IgD-negative memory B cell (primary cell): ENCODE measurements at regions not wholly inside any gene's neighbourhood (a gene's known extent, or its start where the extent isn't known, plus 50 kb on each side); places are given as distances from the start of the nearest gene placed in this dataset.

ENCODE experiments used
- H3K27ac Mint-ChIP-seq, 3 donors: one replicate each; pipeline ENCODE4 v1.8.0; 2020 to 2022; ENCODE audit warnings: mild to moderate bottlenecking in 3 of 3, mixed read lengths in 3 of 3, moderate library complexity in 1 of 3
- H3K27me3 Mint-ChIP-seq: one replicate; pipeline ENCODE4 v1.8.0; 2021; ENCODE audit warnings: mixed read lengths
- H3K36me3 Mint-ChIP-seq: one replicate; pipeline ENCODE4 v1.8.0; 2020; ENCODE audit warnings: mild to moderate bottlenecking, mixed read lengths
- H3K4me1 Mint-ChIP-seq, 3 donors: one replicate each; pipeline ENCODE4 v1.8.0; 2020 to 2022; ENCODE audit warnings: mixed read lengths in 3 of 3, mild to moderate bottlenecking in 1 of 3
- H3K4me3 Mint-ChIP-seq, 4 donors: one replicate each; pipeline ENCODE4 v1.8.0; 2020 to 2022; ENCODE audit warnings: mild to moderate bottlenecking in 4 of 4, mixed read lengths in 4 of 4, moderate library complexity in 3 of 4
- H3K9me3 Mint-ChIP-seq, 3 donors: one replicate each; pipeline ENCODE4 v1.8.0; 2020 to 2021; ENCODE audit warnings: mixed read lengths in 3 of 3, mild to moderate bottlenecking in 1 of 3

DNA sequence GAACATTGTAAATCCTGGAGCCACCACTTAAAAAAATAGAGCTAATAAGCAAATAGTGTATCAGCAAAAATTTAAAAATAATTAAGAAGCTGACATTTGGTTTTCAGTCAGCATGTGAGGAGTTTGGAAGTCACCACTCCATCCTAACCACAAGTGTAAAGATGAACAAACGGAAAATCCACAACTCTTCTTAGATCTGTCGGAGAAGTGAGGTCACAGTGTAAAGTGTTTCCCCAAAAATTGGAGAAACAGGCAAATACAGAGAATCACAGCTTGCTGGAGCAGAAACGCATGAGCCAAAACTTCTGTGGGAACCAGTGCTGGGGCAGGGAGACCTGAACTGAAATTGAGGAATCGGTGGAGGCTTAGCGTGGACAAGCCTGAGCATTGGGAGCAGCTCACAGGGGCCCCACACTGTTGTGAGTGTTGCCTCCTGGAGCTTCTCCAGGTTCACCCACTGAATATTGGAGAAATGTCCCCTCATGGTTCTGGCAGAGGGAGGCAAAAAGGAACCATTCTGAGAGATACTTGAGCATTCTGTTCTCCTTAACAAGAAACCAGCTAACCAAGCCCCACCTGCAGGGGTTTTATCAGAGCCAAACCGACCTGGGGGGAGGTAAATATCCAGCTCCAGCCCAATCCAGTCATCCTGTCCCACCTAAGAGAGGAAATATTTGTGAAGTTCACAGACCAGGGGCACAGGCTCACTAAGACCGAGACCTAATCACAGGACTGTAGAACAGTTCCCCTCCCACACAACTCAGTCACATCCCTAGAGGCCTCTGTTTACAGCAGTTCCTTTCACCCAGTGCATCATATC, 192.0 kb downstream of the ERMARD start:
- Mint-ChIP-seq H3K27ac (no peak overlapping the region), H3K4me3 (no peak overlapping the region), H3K36me3 (no peaks in the 10 kb centered on the region), H3K9me3 (peaks cover 4 to 16% (median 4%) of the 10 kb centered on the region in 3 donors), H3K27me3 (peaks cover 15% of the 10 kb centered on the region), H3K4me1 (no peaks in the 10 kb centered on the region)

DNA sequence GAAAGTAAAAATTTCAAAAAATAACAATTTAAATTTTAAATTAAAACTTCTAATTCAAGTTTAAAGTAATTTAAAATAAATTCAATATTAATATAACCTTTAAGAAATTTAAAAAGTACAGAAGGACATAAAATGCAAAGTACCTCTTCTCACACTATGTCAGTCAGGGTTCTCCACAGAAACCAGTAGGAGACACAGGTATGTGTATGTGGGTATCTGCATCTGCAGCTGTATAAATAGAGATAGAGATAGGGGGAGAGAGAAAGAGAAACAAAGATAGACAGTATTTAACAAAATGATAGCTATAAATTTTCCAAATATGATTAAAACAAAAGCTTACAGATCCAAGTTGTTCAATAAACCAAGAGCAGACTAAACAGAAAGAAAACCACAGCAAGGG, 190.8 kb downstream of the ERMARD start:
- Mint-ChIP-seq H3K36me3 (no peaks in the 10 kb centered on the region), H3K27ac (no peak overlapping the region), H3K4me1 (no peaks in the 10 kb centered on the region), H3K9me3 (peaks cover 4 to 16% (median 4%) of the 10 kb centered on the region in 3 donors), H3K27me3 (peaks cover 15% of the 10 kb centered on the region), H3K4me3 (no peak overlapping the region)

GRCh38 chr6:169940481-169941271, 189.3 kb downstream of the ERMARD start:
- peaks cover 4 to 16% (median 4%) of the 10 kb centered on the region in 3 donors for H3K9me3 Mint-ChIP-seq
- H3K4me1 Mint-ChIP-seq, result no peaks in the 10 kb centered on the region
- no peaks in the 10 kb centered on the region for H3K36me3 Mint-ChIP-seq
- no peak overlapping the region for H3K4me3 Mint-ChIP-seq
- H3K27me3 Mint-ChIP-seq, result peaks cover 16% of the 10 kb centered on the region
- H3K27ac Mint-ChIP-seq, result no peak overlapping the region

GRCh38 chr6:169939554-169940164, 188.2 kb downstream of the ERMARD start:
- no peak overlapping the region for H3K27ac Mint-ChIP-seq
- no peaks in the 10 kb centered on the region for H3K36me3 Mint-ChIP-seq
- H3K4me3 Mint-ChIP-seq, result no peak overlapping the region
- H3K9me3 Mint-ChIP-seq, result peaks cover 4 to 15% (median 4%) of the 10 kb centered on the region in 3 donors
- peaks cover 14% of the 10 kb centered on the region for H3K27me3 Mint-ChIP-seq
- H3K4me1 Mint-ChIP-seq, result no peaks in the 10 kb centered on the region

DNA sequence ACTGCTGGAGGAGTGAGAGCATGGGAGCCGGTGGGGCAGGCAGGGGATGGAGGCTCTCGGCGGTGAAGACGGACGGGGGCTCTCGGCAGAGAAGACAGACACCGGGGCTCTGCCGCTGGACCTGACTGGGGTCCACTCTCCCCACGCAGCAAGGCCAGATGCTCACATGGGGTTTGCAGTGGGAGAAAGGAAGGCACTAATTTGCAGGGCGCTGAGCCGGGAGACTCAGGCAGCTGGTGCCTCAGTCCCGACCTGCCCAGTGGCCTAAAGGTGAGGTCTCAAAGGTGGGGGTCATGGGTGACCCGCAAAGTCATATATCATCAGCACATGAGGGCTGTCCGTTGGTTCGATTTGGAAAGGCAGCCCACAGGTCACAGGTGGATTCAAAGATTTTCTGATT, 187.3 kb downstream of the ERMARD start:
- H3K36me3 Mint-ChIP-seq, result no peaks in the 10 kb centered on the region
- H3K4me1 Mint-ChIP-seq, result no peaks in the 10 kb centered on the region
- H3K9me3 Mint-ChIP-seq, result peaks cover 0 to 6% (median 0%) of the 10 kb centered on the region in 3 donors
- peak overlapping the region in 1 of 4 donors; percentile 17 for H3K4me3 Mint-ChIP-seq
- H3K27me3 Mint-ChIP-seq, result peaks cover 14% of the 10 kb centered on the region
- no peak overlapping the region for H3K27ac Mint-ChIP-seq

- Mint-ChIP-seq H3K4me1 (no peaks in the 10 kb centered on the region), H3K27me3 (peaks cover 14% of the 10 kb centered on the region), H3K36me3 (no peaks in the 10 kb centered on the region), H3K27ac (no peak overlapping the region), H3K9me3 (peaks cover 0 to 2% (median 0%) of the 10 kb centered on the region in 3 donors), H3K4me3 (no peak overlapping the region)
These were observed 186.9 kb downstream of the ERMARD start for GRCh38 chr6:169938262-169938701.

GRCh38 chr6:169937389-169938261, 186.2 kb downstream of the ERMARD start:
- peaks cover 14% of the 10 kb centered on the region for H3K27me3 Mint-ChIP-seq
- no peak overlapping the region for H3K27ac Mint-ChIP-seq
- H3K4me3 Mint-ChIP-seq, result no peak overlapping the region
- H3K9me3 Mint-ChIP-seq, result no peaks in the 10 kb centered on the region
- peaks cover 0 to under 1% (median 0%) of the 10 kb centered on the region in 3 donors for H3K4me1 Mint-ChIP-seq
- no peaks in the 10 kb centered on the region for H3K36me3 Mint-ChIP-seq

- peaks cover 0 to 3% (median 0%) of the 10 kb centered on the region in 3 donors for H3K4me1 Mint-ChIP-seq
- H3K27me3 Mint-ChIP-seq, result peaks cover 12% of the 10 kb centered on the region
- no peaks in the 10 kb centered on the region for H3K36me3 Mint-ChIP-seq
- no peak overlapping the region for H3K27ac Mint-ChIP-seq
- no peak overlapping the region for H3K4me3 Mint-ChIP-seq
- no peaks in the 10 kb centered on the region for H3K9me3 Mint-ChIP-seq
These were observed 185.0 kb downstream of the ERMARD start for GRCh38 chr6:169936355-169936975.

DNA sequence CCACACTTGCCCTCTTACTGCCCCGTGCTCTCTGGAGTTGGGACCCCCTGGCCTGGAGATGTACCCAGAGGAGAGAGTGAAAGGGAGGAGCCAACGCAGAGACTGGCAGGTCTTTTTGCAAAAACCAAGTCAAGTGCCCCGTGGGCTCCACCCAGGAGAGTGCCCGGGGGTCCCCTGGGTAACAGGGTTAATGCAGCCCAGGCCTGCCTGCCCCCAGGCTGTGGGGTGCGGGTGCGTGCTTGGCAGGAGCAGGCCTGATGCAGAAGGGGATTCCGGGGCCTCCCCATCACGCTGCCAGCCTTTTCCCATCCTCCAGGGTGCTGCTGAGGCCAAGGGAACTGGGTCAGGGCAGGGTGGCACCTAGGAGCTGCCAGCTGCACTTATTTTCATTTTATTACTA, 184.4 kb downstream of the ERMARD start:
- Mint-ChIP-seq H3K4me1 (peaks cover 0 to 3% (median 0%) of the 10 kb centered on the region in 3 donors), H3K9me3 (no peaks in the 10 kb centered on the region), H3K36me3 (no peaks in the 10 kb centered on the region), H3K27ac (no peak overlapping the region), H3K27me3 (peaks cover 9% of the 10 kb centered on the region), H3K4me3 (no peak overlapping the region)

DNA sequence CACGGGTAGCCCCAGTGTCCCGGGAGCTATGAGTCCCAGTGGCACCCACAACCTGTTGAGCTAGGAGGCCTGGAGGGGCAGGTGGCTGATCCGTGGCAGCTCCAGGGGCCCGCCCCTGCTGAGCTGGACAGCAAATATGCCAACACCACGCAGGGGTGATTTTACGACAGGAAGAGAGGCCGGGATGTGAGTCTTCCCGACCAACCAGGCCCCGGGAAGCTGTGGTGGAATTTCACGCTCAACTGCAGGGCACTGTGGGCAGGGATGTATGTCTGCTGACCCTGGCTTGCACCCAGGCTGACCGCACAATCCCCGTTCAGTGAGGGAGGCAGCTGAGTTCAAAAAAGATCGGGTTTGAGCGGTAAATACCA, 183.9 kb downstream of the ERMARD start:
- Mint-ChIP-seq H3K4me1 (peaks cover 0 to 3% (median 0%) of the 10 kb centered on the region in 3 donors), H3K4me3 (no peak overlapping the region), H3K27ac (no peak overlapping the region), H3K27me3 (peaks cover 9% of the 10 kb centered on the region), H3K36me3 (no peaks in the 10 kb centered on the region), H3K9me3 (no peaks in the 10 kb centered on the region)

- Mint-ChIP-seq H3K4me3 (peak overlapping the region in 1 of 4 donors; percentile 41), H3K27me3 (peaks cover 11% of the 10 kb centered on the region), H3K9me3 (no peaks in the 10 kb centered on the region), H3K36me3 (no peaks in the 10 kb centered on the region), H3K27ac (no peak overlapping the region), H3K4me1 (peaks cover 0 to 3% (median 0%) of the 10 kb centered on the region in 3 donors)
These were observed 183.4 kb downstream of the ERMARD start for GRCh38 chr6:169934699-169935347.

DNA sequence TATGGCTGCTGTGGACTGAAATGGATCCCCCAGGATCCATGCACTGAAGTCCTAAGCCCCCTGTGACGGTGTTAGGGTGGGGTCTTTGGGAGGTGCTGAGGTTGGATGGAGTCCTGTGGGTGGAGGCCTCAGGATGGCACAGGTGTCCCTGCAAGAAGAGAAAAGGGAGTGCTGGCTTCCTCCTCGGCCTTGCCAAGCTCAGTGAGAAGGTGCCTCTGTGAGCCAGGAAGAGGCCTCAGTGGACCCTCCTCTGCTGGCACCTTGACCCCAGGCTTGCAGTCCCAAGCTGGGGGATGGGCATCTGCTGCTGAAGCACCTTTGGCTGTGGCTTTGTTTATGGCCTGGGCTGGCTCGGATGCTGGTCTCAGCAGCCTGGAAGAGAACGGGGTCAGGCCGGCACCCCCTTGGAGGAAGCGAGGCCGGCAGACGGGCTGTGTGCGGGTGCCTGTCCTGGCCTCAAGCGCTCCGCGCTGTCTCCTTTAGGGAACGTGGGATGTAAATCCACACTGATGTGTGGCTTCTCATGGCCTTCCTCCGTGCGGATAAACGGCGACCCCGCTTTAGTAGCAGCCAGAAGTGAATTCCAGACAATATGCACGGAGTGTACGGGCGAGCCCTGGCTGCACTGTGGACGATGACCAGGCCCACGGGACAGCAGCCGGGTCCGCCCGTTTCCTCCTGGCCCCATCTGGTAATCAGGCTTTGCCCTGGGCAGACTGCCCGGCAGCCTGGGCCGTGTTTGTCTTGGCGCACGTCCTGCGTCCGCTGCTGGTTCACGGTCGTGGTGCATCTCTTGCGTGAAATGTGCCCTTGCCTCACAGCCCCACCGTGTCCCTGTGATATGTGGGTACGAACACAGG, 182.6 kb downstream of the ERMARD start:
- Mint-ChIP-seq H3K36me3 (no peaks in the 10 kb centered on the region), H3K4me3 (no peak overlapping the region), H3K27ac (no peak overlapping the region), H3K27me3 (peaks cover 8% of the 10 kb centered on the region), H3K9me3 (peaks cover 0 to 1% (median 0%) of the 10 kb centered on the region in 3 donors), H3K4me1 (peaks cover 0 to 3% (median 0%) of the 10 kb centered on the region in 3 donors)
